ENCODE measurements at regions not wholly inside any gene's neighbourhood (a gene's known extent, or its start where the extent isn't known, plus 50 kb on each side); places are given as distances from the start of the nearest gene placed in this dataset.

DNA sequence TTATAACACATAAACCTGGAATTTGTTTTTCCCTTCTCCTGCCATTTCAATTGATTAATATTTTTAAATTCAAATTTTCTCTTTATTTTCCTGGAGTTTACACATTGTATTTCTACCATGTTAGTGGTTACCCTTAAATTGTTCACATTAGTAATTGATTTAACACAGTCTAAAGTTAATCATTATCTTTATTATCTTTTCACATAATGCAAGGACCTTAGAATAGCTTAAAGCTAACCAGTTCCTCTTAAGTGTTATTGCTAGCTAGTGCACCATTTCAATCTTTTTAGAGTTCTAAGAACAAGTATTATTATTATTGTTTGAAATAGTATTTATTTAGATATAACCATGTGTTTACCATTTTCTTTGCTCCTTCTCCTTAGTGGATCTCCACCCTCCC lies 251.2 kb upstream of the FBXL7 start:
- DNase-seq (no peak), ATAC-seq (ENCODE audit: low FRiP score in 2 of 2) (no peak)
- TF ChIP-seq POLR2A (IDR thresholded peaks at IDR 0.05) (no peak), EP300 (IDR thresholded peaks at IDR 0.05) (no peak), POLR2AphosphoS5 (IDR thresholded peaks at IDR 0.05) (no peak)
- TF ChIP-seq, protein P1, sequence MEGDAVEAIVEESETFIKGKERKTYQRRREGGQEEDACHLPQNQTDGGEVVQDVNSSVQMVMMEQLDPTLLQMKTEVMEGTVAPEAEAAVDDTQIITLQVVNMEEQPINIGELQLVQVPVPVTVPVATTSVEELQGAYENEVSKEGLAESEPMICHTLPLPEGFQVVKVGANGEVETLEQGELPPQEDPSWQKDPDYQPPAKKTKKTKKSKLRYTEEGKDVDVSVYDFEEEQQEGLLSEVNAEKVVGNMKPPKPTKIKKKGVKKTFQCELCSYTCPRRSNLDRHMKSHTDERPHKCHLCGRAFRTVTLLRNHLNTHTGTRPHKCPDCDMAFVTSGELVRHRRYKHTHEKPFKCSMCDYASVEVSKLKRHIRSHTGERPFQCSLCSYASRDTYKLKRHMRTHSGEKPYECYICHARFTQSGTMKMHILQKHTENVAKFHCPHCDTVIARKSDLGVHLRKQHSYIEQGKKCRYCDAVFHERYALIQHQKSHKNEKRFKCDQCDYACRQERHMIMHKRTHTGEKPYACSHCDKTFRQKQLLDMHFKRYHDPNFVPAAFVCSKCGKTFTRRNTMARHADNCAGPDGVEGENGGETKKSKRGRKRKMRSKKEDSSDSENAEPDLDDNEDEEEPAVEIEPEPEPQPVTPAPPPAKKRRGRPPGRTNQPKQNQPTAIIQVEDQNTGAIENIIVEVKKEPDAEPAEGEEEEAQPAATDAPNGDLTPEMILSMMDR (IDR thresholded peaks at IDR 0.05), result no peak
- Histone ChIP-seq H3K4me3 (no peak overlapping the region), H3K27ac (no peak overlapping the region), H3K4me1 (no peaks in the 10 kb centered on the region), H3K36me3 (no peaks in the 10 kb centered on the region), H3K9me3 (peaks cover 4 to 24% (median 11%) of the 10 kb centered on the region in 4 donors), H3K27me3 (no peaks in the 10 kb centered on the region)

DNA sequence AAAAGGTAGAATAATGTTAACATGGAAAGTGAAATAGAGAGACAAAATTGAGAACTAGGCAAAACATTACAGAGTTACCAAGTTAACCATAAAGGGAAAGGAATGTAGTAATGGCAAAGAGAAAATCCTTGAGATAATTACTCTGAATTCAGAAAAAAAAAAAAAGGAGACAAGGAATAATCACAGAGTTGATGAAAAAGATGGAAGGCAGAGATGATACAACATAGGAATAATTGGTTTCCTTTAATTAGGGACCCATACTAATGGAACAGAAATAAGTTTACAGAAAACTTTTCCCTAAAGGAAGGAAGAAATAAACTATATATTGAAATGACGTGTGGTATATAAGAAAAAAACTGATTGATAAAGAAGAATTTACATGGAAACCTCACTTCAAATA lies 254.1 kb upstream of the FBXL7 start:
- 85 to 95% methylated on average over 1 of the region's 1 CpG for WGBS, 2 donors
- H3K4me3 ChIP-seq, result no peak overlapping the region
- H3K9me3 ChIP-seq, result peaks cover 4 to 24% (median 11%) of the 10 kb centered on the region in 4 donors
- TF ChIP-seq POLR2AphosphoS5 (IDR thresholded peaks at IDR 0.05) (no peak), EP300 (IDR thresholded peaks at IDR 0.05) (no peak), POLR2A (IDR thresholded peaks at IDR 0.05) (no peak)
- TF ChIP-seq, protein P1 (IDR thresholded peaks at IDR 0.05), result no peak
- ATAC-seq (ENCODE audit: low FRiP score in 2 of 2) (no peak), DNase-seq (no peak)
- no peaks in the 10 kb centered on the region for H3K4me1 ChIP-seq
- H3K27me3 ChIP-seq, result no peaks in the 10 kb centered on the region
- no peak overlapping the region for H3K27ac ChIP-seq
- no peaks in the 10 kb centered on the region for H3K36me3 ChIP-seq

DNA sequence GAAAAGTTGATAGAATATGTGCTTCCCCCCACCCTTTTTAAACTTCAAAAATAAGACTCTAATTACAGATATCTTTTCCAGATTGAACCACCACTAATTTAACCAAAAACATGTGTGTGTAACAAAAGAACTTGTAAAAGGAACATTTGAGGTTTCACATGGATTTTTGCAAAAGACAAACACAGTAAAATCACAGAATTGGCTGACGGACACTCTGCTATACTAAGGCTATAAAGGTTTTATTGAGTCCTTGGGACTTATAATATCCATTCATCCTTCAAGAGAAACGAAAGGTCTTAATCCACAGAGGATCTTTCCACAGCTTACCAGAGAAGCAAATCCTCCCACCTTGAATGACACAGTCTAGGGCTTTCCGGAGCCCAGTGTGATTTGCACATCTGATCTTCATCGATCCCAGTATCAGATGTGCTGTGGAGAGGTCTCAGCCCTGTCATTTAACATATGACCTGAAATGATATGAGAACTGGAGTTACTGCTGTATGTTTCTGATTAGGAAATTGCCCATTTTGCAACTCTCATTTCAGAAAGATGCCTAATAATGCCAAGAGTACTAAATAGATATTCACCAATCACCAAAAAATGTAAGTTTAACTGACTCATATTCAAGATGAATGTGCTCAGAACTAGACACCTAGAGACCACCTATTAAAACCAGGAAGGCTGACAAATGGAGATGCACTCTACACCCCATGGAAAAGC lies 256.5 kb upstream of the FBXL7 start:
- peaks cover 4 to 33% (median 11%) of the 10 kb centered on the region in 4 donors for H3K9me3 ChIP-seq
- no peak overlapping the region for H3K4me3 ChIP-seq
- TF ChIP-seq, protein P1 (IDR thresholded peaks at IDR 0.05), result no peak
- H3K4me1 ChIP-seq, result no peaks in the 10 kb centered on the region
- H3K27ac ChIP-seq, result no peak overlapping the region
- no peaks in the 10 kb centered on the region for H3K36me3 ChIP-seq
- ATAC-seq (ENCODE audit: low FRiP score in 2 of 2) (no peak), DNase-seq (no peak)
- H3K27me3 ChIP-seq, result no peaks in the 10 kb centered on the region
- WGBS, 2 donors, result 87 to 91% methylated on average over 4 of the region's 4 CpGs

DNA sequence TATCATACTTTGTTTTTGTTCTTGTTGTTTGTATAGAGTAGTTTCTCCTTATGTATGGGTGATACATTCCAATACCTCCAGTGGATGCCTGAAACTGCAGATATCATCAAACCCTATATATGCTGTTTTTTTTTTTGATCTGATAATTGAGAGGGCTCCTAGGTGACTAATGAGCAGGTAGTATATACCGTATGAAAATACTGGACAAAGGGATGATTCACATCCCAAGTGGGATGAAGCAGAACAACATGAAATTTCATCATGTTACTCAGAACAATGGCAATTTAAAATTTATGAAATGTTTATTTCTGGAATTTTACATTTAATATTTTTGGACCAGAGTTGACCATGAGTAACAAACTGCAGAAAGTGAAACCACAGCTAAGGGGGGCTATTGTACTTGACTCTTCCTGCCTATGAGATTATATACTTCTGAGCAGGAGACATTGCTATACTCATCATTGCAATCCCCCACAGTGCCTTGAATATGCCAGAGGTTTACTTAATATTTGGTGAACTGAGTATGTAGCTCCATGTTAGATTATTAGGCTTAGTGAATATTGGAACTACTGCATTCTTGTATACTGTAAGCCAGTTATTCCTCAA lies 258.7 kb upstream of the FBXL7 start:
- WGBS, 2 donors, result 90 to 94% methylated on average over 1 of the region's 1 CpG
- no peaks in the 10 kb centered on the region for H3K4me1 ChIP-seq

More for the DNA sequence above, 258.7 kb upstream of the FBXL7 start:
- ATAC-seq (ENCODE audit: low FRiP score in 2 of 2) (no peak), DNase-seq (no peak)
- H3K9me3 ChIP-seq, result peaks cover 3 to 24% (median 10%) of the 10 kb centered on the region in 4 donors
- no peaks in the 10 kb centered on the region for H3K27me3 ChIP-seq
- TF ChIP-seq POLR2A (IDR thresholded peaks at IDR 0.05) (no peak), EP300 (IDR thresholded peaks at IDR 0.05) (no peak), POLR2AphosphoS5 (IDR thresholded peaks at IDR 0.05) (no peak)
- TF ChIP-seq, protein P1 (IDR thresholded peaks at IDR 0.05), result no peak
- H3K27ac ChIP-seq, result no peak overlapping the region
- no peak overlapping the region for H3K4me3 ChIP-seq
- no peaks in the 10 kb centered on the region for H3K36me3 ChIP-seq

All from upper lobe of left lung (tissue), 6 donors.